SU-DHL-6 (cell line): ENCODE measurements at regions not wholly inside any gene's neighbourhood (a gene's known extent, or its start where the extent isn't known, plus 50 kb on each side); places are given as distances from the start of the nearest gene placed in this dataset.

Experiments
- EZH2phosphoT487 ChIP-seq: fragments of 200-600 bp; sonication (generic), shearing (Covaris generic); conservative IDR thresholded peaks from 2 replicates; pipeline ENCODE4 v1.6.1; 2018; ENCODE audit warnings: mild to moderate bottlenecking, antibody characterized with exemption, low read length, moderate library complexity, mixed read lengths
- TF ChIP-seq, protein P1 (sequence below): fragments of 200-600 bp; sonication (generic); IDR thresholded peaks from one replicate; pipeline ENCODE4 v1.5.1; 2017; ENCODE audit warnings: antibody characterized with exemption, mild to moderate bottlenecking, low read length, moderate library complexity; ENCODE audit not compliant: insufficient read depth, poor library complexity, severe bottlenecking

GRCh38 chr2:136254681-136255080 lies 136.7 kb upstream of the CXCR4 start:
- TF ChIP-seq, protein P1, sequence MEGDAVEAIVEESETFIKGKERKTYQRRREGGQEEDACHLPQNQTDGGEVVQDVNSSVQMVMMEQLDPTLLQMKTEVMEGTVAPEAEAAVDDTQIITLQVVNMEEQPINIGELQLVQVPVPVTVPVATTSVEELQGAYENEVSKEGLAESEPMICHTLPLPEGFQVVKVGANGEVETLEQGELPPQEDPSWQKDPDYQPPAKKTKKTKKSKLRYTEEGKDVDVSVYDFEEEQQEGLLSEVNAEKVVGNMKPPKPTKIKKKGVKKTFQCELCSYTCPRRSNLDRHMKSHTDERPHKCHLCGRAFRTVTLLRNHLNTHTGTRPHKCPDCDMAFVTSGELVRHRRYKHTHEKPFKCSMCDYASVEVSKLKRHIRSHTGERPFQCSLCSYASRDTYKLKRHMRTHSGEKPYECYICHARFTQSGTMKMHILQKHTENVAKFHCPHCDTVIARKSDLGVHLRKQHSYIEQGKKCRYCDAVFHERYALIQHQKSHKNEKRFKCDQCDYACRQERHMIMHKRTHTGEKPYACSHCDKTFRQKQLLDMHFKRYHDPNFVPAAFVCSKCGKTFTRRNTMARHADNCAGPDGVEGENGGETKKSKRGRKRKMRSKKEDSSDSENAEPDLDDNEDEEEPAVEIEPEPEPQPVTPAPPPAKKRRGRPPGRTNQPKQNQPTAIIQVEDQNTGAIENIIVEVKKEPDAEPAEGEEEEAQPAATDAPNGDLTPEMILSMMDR, result no peak
- TF ChIP-seq EZH2phosphoT487, result no peak
